ENCODE measurements at regions not wholly inside any gene's neighbourhood (a gene's known extent, or its start where the extent isn't known, plus 50 kb on each side); places are given as distances from the start of the nearest gene placed in this dataset.

DNA sequence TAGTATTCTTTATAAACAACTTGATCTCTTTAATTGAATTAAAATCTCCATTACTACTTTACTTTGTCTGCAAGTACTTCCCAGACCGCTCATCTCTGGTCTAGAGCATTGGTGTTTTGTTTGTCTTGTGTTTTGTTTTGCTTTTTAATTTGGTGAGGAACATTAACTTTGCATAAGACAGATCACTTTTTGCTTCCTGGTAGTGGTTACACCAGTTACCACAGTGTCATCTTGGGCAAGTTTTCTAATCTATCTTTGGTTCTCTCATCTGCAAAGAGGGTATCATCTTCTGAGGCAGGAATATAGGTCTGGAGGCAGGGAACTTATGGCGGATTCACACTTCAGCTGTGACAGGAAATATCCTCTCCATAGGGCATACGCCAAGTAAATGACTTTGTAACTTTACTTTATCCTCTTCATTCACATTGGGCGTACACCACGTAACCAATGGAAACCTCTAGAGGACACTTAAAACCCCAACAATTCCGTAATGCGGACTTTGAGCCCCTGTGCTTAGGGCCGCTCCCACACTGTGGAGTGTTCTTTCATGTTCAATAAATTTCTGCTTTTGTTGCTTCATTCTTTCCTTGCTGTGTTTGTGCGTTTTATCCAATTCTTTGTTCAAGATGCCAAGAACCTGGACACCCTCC lies 83.2 kb upstream of the JAZF1 start:
- H3K27ac ChIP-seq = no peak overlapping the region
- no peak for TF ChIP-seq EZH2 (IDR thresholded peaks at IDR 0.05; ENCODE audit: borderline replicate concordance)
- TF ChIP-seq, protein P1, sequence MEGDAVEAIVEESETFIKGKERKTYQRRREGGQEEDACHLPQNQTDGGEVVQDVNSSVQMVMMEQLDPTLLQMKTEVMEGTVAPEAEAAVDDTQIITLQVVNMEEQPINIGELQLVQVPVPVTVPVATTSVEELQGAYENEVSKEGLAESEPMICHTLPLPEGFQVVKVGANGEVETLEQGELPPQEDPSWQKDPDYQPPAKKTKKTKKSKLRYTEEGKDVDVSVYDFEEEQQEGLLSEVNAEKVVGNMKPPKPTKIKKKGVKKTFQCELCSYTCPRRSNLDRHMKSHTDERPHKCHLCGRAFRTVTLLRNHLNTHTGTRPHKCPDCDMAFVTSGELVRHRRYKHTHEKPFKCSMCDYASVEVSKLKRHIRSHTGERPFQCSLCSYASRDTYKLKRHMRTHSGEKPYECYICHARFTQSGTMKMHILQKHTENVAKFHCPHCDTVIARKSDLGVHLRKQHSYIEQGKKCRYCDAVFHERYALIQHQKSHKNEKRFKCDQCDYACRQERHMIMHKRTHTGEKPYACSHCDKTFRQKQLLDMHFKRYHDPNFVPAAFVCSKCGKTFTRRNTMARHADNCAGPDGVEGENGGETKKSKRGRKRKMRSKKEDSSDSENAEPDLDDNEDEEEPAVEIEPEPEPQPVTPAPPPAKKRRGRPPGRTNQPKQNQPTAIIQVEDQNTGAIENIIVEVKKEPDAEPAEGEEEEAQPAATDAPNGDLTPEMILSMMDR (IDR thresholded peaks at IDR 0.05; ENCODE audit: poor library complexity) = no peak
- no peak for TF ChIP-seq EZH2phosphoT487 (IDR thresholded peaks at IDR 0.05; ENCODE audit: low read depth, severe bottlenecking, unreplicated experiment)
- H3K9me3 ChIP-seq (ENCODE audit: low read depth) = no peaks in the 10 kb centered on the region
- no peaks in the 10 kb centered on the region for H3K9me2 ChIP-seq (replicated peaks; ENCODE audit: insufficient read depth)
- no peaks in the 10 kb centered on the region for H3K4me1 ChIP-seq (ENCODE audit: insufficient read depth)
- no peaks in the 10 kb centered on the region for H4K20me1 ChIP-seq (ENCODE audit: insufficient read depth, poor library complexity, severe bottlenecking)
- no peaks in the 10 kb centered on the region for H3K79me2 ChIP-seq
- DNase-seq (ENCODE audit: low spot score) = no peak
- H3K4me2 ChIP-seq = no peak overlapping the region
- no peak overlapping the region for H3K4me3 ChIP-seq
- H2AFZ ChIP-seq = no peak overlapping the region
- 90% methylated on average over 9 of the region's 9 CpGs for WGBS (ENCODE audit: low lambda C conversion rate, missing lambda C conversion rate)
- no peaks in the 10 kb centered on the region for H3K27me3 ChIP-seq
- no peaks in the 10 kb centered on the region for H3K36me3 ChIP-seq (replicated peaks; ENCODE audit: insufficient read depth, low read depth)

DNA sequence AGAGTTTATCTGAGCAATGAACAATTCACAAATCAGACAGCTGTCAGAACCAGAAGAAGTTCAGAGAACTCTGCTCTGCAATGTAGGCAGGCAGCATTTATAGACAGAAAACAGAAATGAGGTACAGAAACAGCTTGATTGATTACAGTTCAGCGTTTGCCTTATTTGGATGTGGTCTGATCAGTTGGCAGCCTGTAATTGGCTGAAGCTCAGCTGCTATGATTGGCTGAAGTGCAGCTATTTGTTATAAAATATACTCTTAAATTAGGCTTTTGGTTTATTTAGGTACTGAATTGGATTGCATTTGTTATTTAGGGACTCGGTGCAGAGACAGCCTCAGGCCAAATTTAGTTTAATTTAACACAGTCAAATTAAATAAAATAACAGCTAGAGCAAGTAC lies 85.8 kb upstream of the JAZF1 start:
- Histone ChIP-seq H3K9me2 (replicated peaks; ENCODE audit: insufficient read depth) (no peaks in the 10 kb centered on the region), H3K27ac (no peak overlapping the region), H4K20me1 (ENCODE audit: insufficient read depth, poor library complexity, severe bottlenecking) (no peaks in the 10 kb centered on the region), H3K4me2 (no peak overlapping the region), H3K27me3 (no peaks in the 10 kb centered on the region), H3K9me3 (ENCODE audit: low read depth) (no peaks in the 10 kb centered on the region), H3K4me1 (ENCODE audit: insufficient read depth) (no peaks in the 10 kb centered on the region), H2AFZ (no peak overlapping the region), H3K4me3 (no peak overlapping the region), H3K36me3 (replicated peaks; ENCODE audit: insufficient read depth, low read depth) (no peaks in the 10 kb centered on the region), H3K79me2 (no peaks in the 10 kb centered on the region)
- WGBS (ENCODE audit: low lambda C conversion rate, missing lambda C conversion rate) = 54% methylated on average over 2 of the region's 2 CpGs
- DNase-seq (ENCODE audit: low spot score) = no peak
- no peak for TF ChIP-seq EZH2phosphoT487 (IDR thresholded peaks at IDR 0.05; ENCODE audit: low read depth, severe bottlenecking, unreplicated experiment)

GRCh38 chr7:28267012-28267411 lies 86.4 kb upstream of the JAZF1 start:
- Histone ChIP-seq H2AFZ (no peak overlapping the region), H3K9me2 (replicated peaks; ENCODE audit: insufficient read depth) (no peaks in the 10 kb centered on the region), H4K20me1 (ENCODE audit: insufficient read depth, poor library complexity, severe bottlenecking) (no peaks in the 10 kb centered on the region), H3K9me3 (ENCODE audit: low read depth) (no peaks in the 10 kb centered on the region), H3K4me3 (no peak overlapping the region), H3K27me3 (no peaks in the 10 kb centered on the region), H3K79me2 (no peaks in the 10 kb centered on the region), H3K4me2 (no peak overlapping the region), H3K27ac (no peak overlapping the region), H3K36me3 (replicated peaks; ENCODE audit: insufficient read depth, low read depth) (no peaks in the 10 kb centered on the region), H3K4me1 (ENCODE audit: insufficient read depth) (no peaks in the 10 kb centered on the region)
- no peak for TF ChIP-seq EZH2 (IDR thresholded peaks at IDR 0.05; ENCODE audit: borderline replicate concordance)
- TF ChIP-seq EZH2phosphoT487 (IDR thresholded peaks at IDR 0.05; ENCODE audit: low read depth, severe bottlenecking, unreplicated experiment) = no peak
- TF ChIP-seq, protein P1 (IDR thresholded peaks at IDR 0.05; ENCODE audit: poor library complexity) = no peak
- DNase-seq (ENCODE audit: low spot score) = no peak

GRCh38 chr7:28269700-28270361 lies 89.2 kb upstream of the JAZF1 start:
- no peak for DNase-seq (ENCODE audit: low spot score)

More at GRCh38 chr7:28269700-28270361, 89.2 kb upstream of the JAZF1 start:
- H3K4me1 ChIP-seq (ENCODE audit: insufficient read depth) = no peaks in the 10 kb centered on the region
- H3K4me3 ChIP-seq = no peak overlapping the region
- no peak overlapping the region for H3K4me2 ChIP-seq
- no peak overlapping the region for H2AFZ ChIP-seq
- no peak overlapping the region for H3K27ac ChIP-seq
- no peaks in the 10 kb centered on the region for H3K27me3 ChIP-seq
- no peaks in the 10 kb centered on the region for H3K9me3 ChIP-seq (ENCODE audit: low read depth)
- no peaks in the 10 kb centered on the region for H4K20me1 ChIP-seq (ENCODE audit: insufficient read depth, poor library complexity, severe bottlenecking)
- 71% methylated on average over 1 of the region's 1 CpG for WGBS (ENCODE audit: low lambda C conversion rate, missing lambda C conversion rate)
- H3K9me2 ChIP-seq (replicated peaks; ENCODE audit: insufficient read depth) = no peaks in the 10 kb centered on the region
- TF ChIP-seq, protein P1 (IDR thresholded peaks at IDR 0.05; ENCODE audit: poor library complexity) = no peak
- TF ChIP-seq EZH2 (IDR thresholded peaks at IDR 0.05; ENCODE audit: borderline replicate concordance) (no peak), EZH2phosphoT487 (IDR thresholded peaks at IDR 0.05; ENCODE audit: low read depth, severe bottlenecking, unreplicated experiment) (no peak)
- H3K79me2 ChIP-seq = no peaks in the 10 kb centered on the region
- no peaks in the 10 kb centered on the region for H3K36me3 ChIP-seq (replicated peaks; ENCODE audit: insufficient read depth, low read depth)

Measured in hepatocyte (in vitro differentiated cells).